Erythroblast (primary cell): ENCODE measurements at regions not wholly inside any gene's neighbourhood (a gene's known extent, or its start where the extent isn't known, plus 50 kb on each side); places are given as distances from the start of the nearest gene placed in this dataset.

Source experiments
- GATA1 ChIP-seq: IDR thresholded peaks from 2 replicates; pipeline ENCODE4 v1.6.1; 2011; ENCODE audit warnings: low read depth, mild to moderate bottlenecking, control low read depth, low read length, moderate library complexity
- POLR2A ChIP-seq: IDR thresholded peaks from 2 replicates; pipeline ENCODE4 v1.6.1; 2011; ENCODE audit warnings: mild to moderate bottlenecking, low read length

GRCh38 chr14:87066221-87066817 lies 926.7 kb downstream of the GALC start:
- TF ChIP-seq POLR2A (no peak), GATA1 (no peak)
